WTC11 (cell line): ENCODE measurements at regions not wholly inside any gene's neighbourhood (a gene's known extent, or its start where the extent isn't known, plus 50 kb on each side); places are given as distances from the start of the nearest gene placed in this dataset.

ENCODE experiments used
- ATAC-seq: fragments of 200-7000 bp; cut with Tn5 transposase; 2 replicates; pipeline ENCODE4 v1.10.0; 2021; ENCODE audit warnings: mild to moderate bottlenecking, moderate library complexity
- CTCF ChIA-PET: fragments of 300-600 bp; sonication (Branson Sonifier 250); formaldehyde crosslinking; loops from one replicate; lab custom pipeline; 2021; ENCODE audit warnings: antibody characterized with exemption; lab: Charles Lee
- POLR2A ChIA-PET: fragments of 350-600 bp; sonication (Branson Sonifier 250); formaldehyde crosslinking; loops from one replicate; lab custom pipeline; 2021; ENCODE audit warnings: antibody characterized with exemption; lab: Charles Lee
- DNase-seq: peaks from one replicate; pipeline ENCODE4 v3.0.0; 2021; ENCODE audit warnings: low spot score
- H3K27ac Mint-ChIP-seq: 2 replicates; pipeline ENCODE4 v1.8.0; 2021; ENCODE audit warnings: mixed read lengths
- H3K27me3 Mint-ChIP-seq: 2 replicates; pipeline ENCODE4 v1.8.0; 2021; ENCODE audit warnings: low read depth, mild to moderate bottlenecking, moderate library complexity, mixed read lengths
- H3K36me3 Mint-ChIP-seq: 2 replicates; pipeline ENCODE4 v1.8.0; 2021; ENCODE audit warnings: mixed read lengths
- H3K4me1 Mint-ChIP-seq: 2 replicates; pipeline ENCODE4 v1.8.0; 2022; ENCODE audit warnings: mixed read lengths
- H3K4me3 Mint-ChIP-seq: 2 replicates; pipeline ENCODE4 v1.8.0; 2021; ENCODE audit warnings: mild to moderate bottlenecking, moderate library complexity, mixed read lengths
- H3K9me3 Mint-ChIP-seq: 2 replicates; pipeline ENCODE4 v1.8.0; 2021; ENCODE audit warnings: mixed read lengths
- ARID4B ChIP-seq: sonication (generic); formaldehyde crosslinking; IDR thresholded peaks from 2 replicates; pipeline ENCODE4 v1.8.0; 2023; ENCODE audit warnings: missing genetic modification reagents, mild to moderate bottlenecking, borderline replicate concordance
- CREB1 ChIP-seq: sonication (generic); formaldehyde crosslinking; IDR thresholded peaks from 2 replicates; pipeline ENCODE4 v1.8.0; 2023; ENCODE audit warnings: mild to moderate bottlenecking, missing genetic modification reagents
- CREM ChIP-seq: sonication (generic); formaldehyde crosslinking; IDR thresholded peaks from 2 replicates; pipeline ENCODE4 v1.8.1; 2022; ENCODE audit warnings: mild to moderate bottlenecking, missing genetic modification reagents, moderate library complexity
- E2F4 ChIP-seq: sonication (generic); formaldehyde crosslinking; IDR thresholded peaks from 2 replicates; pipeline ENCODE4 v1.8.1; 2022; ENCODE audit warnings: low read depth, mild to moderate bottlenecking, moderate library complexity, missing genetic modification reagents, borderline replicate concordance
- ETV6 ChIP-seq: sonication (generic); formaldehyde crosslinking; IDR thresholded peaks from 2 replicates; pipeline ENCODE4 v1.8.1; 2022; ENCODE audit warnings: mild to moderate bottlenecking, missing genetic modification reagents
- FOXJ3 ChIP-seq: sonication (generic); formaldehyde crosslinking; IDR thresholded peaks from 2 replicates; pipeline ENCODE4 v1.9.0; 2021; ENCODE audit warnings: missing genetic modification reagents, mild to moderate bottlenecking, borderline replicate concordance
- FOXP1 ChIP-seq: sonication (generic); formaldehyde crosslinking; IDR thresholded peaks from 2 replicates; pipeline ENCODE4 v1.8.0; 2022; ENCODE audit warnings: missing genetic modification reagents, mild to moderate bottlenecking, moderate library complexity, borderline replicate concordance
- GABPB1 ChIP-seq: sonication (generic); formaldehyde crosslinking; IDR thresholded peaks from 2 replicates; pipeline ENCODE4 v1.8.1; 2023; ENCODE audit warnings: mild to moderate bottlenecking, missing genetic modification reagents
- HMGXB4 ChIP-seq: sonication (generic); formaldehyde crosslinking; IDR thresholded peaks from 2 replicates; pipeline ENCODE4 v1.8.1; 2023; ENCODE audit warnings: mild to moderate bottlenecking, moderate library complexity, missing genetic modification reagents
- NFYB ChIP-seq: sonication (generic); formaldehyde crosslinking; conservative IDR thresholded peaks from 2 replicates; pipeline ENCODE4 v1.8.0; 2022; ENCODE audit warnings: low read depth, missing genetic modification reagents
- NR3C1 ChIP-seq: sonication (generic); formaldehyde crosslinking; conservative IDR thresholded peaks from 2 replicates; pipeline ENCODE4 v1.8.1; 2023; ENCODE audit warnings: low read depth, mild to moderate bottlenecking, missing genetic modification reagents
- OVOL2 ChIP-seq: fragments of 250-450 bp; sonication (Bioruptor Pico); IDR thresholded peaks from 2 replicates; pipeline ENCODE4 v1.9.0; 2021; ENCODE audit warnings: mild to moderate bottlenecking, borderline replicate concordance
- PRDM15 ChIP-seq: sonication (generic); formaldehyde crosslinking; IDR thresholded peaks from 2 replicates; pipeline ENCODE4 v1.8.0; 2022; ENCODE audit warnings: missing genetic modification reagents
- SMAD3 ChIP-seq: sonication (generic); formaldehyde crosslinking; IDR thresholded peaks from 2 replicates; pipeline ENCODE4 v1.8.0; 2022; ENCODE audit warnings: missing genetic modification reagents, mild to moderate bottlenecking, borderline replicate concordance
- USF2 ChIP-seq: sonication (generic); formaldehyde crosslinking; IDR thresholded peaks from 2 replicates; pipeline ENCODE4 v1.8.1; 2023; ENCODE audit warnings: mild to moderate bottlenecking, missing genetic modification reagents, moderate library complexity
- ZBTB21 ChIP-seq: sonication (generic); formaldehyde crosslinking; IDR thresholded peaks from 2 replicates; pipeline ENCODE4 v1.8.1; 2023; ENCODE audit warnings: mild to moderate bottlenecking, missing genetic modification reagents, borderline replicate concordance
- ZNF317 ChIP-seq: sonication (generic); formaldehyde crosslinking; IDR thresholded peaks from 2 replicates; pipeline ENCODE4 v1.8.1; 2023; ENCODE audit warnings: low read depth, mild to moderate bottlenecking, moderate library complexity, missing genetic modification reagents, borderline replicate concordance
- ZNF423 ChIP-seq: fragments of 250-450 bp; sonication (Bioruptor Pico); IDR thresholded peaks from 2 replicates; pipeline ENCODE4 v2.1.2; 2022; ENCODE audit warnings: mild to moderate bottlenecking, moderate library complexity
- ZNF532 ChIP-seq: fragments of 250-450 bp; sonication (Bioruptor Pico); IDR thresholded peaks from 2 replicates; pipeline ENCODE4 v1.9.0; 2021; ENCODE audit warnings: mild to moderate bottlenecking, borderline replicate concordance

- no peak for TF ChIP-seq ARID4B (CRISPR knock-in tag)
These were observed 819.5 kb downstream of the KCNT2 start (continued) for GRCh38 chr1:195788721-195789120.

GRCh38 chr1:195785830-195786229, 822.4 kb downstream of the KCNT2 start:
- ATAC-seq (no peak), DNase-seq (no peak)
- Mint-ChIP-seq H3K36me3 (peaks cover 8% of the 10 kb centered on the region; the same call in 1 of the 2 replicates), H3K9me3 (peaks cover 10% of the 10 kb centered on the region), H3K4me3 (no peak overlapping the region), H3K4me1 (peaks cover 3% of the 10 kb centered on the region; the same call in 1 of the 2 replicates), H3K27ac (peak overlapping the region; percentile 59; the same call in 1 of the 2 replicates), H3K27me3 (no peaks in the 10 kb centered on the region)
- ChIA-PET POLR2A (no interaction called here), CTCF (no interaction called here)
- TF ChIP-seq NFYB (no peak), PRDM15 (CRISPR knock-in tag) (no peak), GABPB1 (CRISPR knock-in tag) (no peak), OVOL2 (CRISPR knock-in tag) (no peak), ZNF317 (CRISPR knock-in tag) (no peak), USF2 (CRISPR knock-in tag) (no peak), ZBTB21 (CRISPR knock-in tag) (no peak), ETV6 (CRISPR knock-in tag) (no peak), CREB1 (CRISPR knock-in tag) (no peak), NR3C1 (CRISPR knock-in tag) (no peak), SMAD3 (CRISPR knock-in tag) (no peak), CREM (no peak), FOXP1 (no peak), ZNF423 (no peak), E2F4 (CRISPR knock-in tag) (no peak), FOXJ3 (CRISPR knock-in tag) (no peak), HMGXB4 (CRISPR knock-in tag) (no peak), ZNF532 (no peak)
